GM23338 (cell line): ENCODE measurements at regions not wholly inside any gene's neighbourhood (a gene's known extent, or its start where the extent isn't known, plus 50 kb on each side); places are given as distances from the start of the nearest gene placed in this dataset.

Experiments
- ATAC-seq: fragments of 200-7000 bp; cut with Tn5 transposase; 3 replicates; pipeline ENCODE4 v1.9.1; 2020
- DNase-seq: peaks from one replicate; pipeline ENCODE4 v3.0.0-alpha.2; 2015; ENCODE audit warnings: low spot score
- H2AFZ ChIP-seq: fragments of 200-600 bp; sonication (generic); 2 replicates; pipeline ENCODE4 v1.8.0; 2016; ENCODE audit warnings: antibody characterized with exemption, mild to moderate bottlenecking, moderate library complexity
- H3F3A ChIP-seq: fragments of 200-600 bp; sonication (generic); replicated peaks from 2 replicates; pipeline ENCODE4 v1.8.0; 2017; ENCODE audit warnings: antibody characterized with exemption, mixed run types, low read depth
- H3K27ac ChIP-seq: fragments of 200-600 bp; sonication (generic); 2 replicates; pipeline ENCODE4 v1.6.1; 2016; ENCODE audit warnings: low read depth
- H3K27me3 ChIP-seq: fragments of 200-600 bp; sonication (generic); 2 replicates; pipeline ENCODE4 v1.8.0; 2016; ENCODE audit warnings: mild to moderate bottlenecking, mixed run types, moderate library complexity; ENCODE audit not compliant: insufficient read depth
- H3K36me3 ChIP-seq: fragments of 200-600 bp; sonication (generic); 2 replicates; pipeline ENCODE4 v1.8.0; 2016; ENCODE audit warnings: mild to moderate bottlenecking; ENCODE audit not compliant: insufficient read depth
- H3K4me1 ChIP-seq: fragments of 200-600 bp; sonication (generic); 2 replicates; pipeline ENCODE4 v1.8.0; 2016; ENCODE audit warnings: mild to moderate bottlenecking, moderate library complexity; ENCODE audit not compliant: insufficient read depth
- H3K4me2 ChIP-seq: fragments of 200-600 bp; sonication (generic); 2 replicates; pipeline ENCODE4 v1.7.1; 2017; ENCODE audit warnings: mixed run types
- H3K4me3 ChIP-seq: fragments of 200-600 bp; sonication (generic); 2 replicates; pipeline ENCODE4 v1.6.1; 2016; ENCODE audit warnings: mixed run types
- H3K79me2 ChIP-seq: fragments of 200-600 bp; sonication (generic); replicated peaks from 2 replicates; pipeline ENCODE4 v1.8.0; 2017; ENCODE audit warnings: mild to moderate bottlenecking; ENCODE audit not compliant: insufficient read depth
- H3K9me2 ChIP-seq: fragments of 200-600 bp; sonication (generic); 2 replicates; pipeline ENCODE4 v1.8.0; 2017; ENCODE audit not compliant: insufficient read depth
- H4K20me1 ChIP-seq: fragments of 200-600 bp; sonication (generic); replicated peaks from 2 replicates; pipeline ENCODE4 v1.8.0; 2017; ENCODE audit warnings: mild to moderate bottlenecking; ENCODE audit not compliant: insufficient read depth
- H3K27ac Mint-ChIP-seq: 2 replicates; pipeline ENCODE4 v1.8.0; 2020; ENCODE audit warnings: inconsistent platforms, mild to moderate bottlenecking, moderate library complexity, mixed read lengths
- H3K27me3 Mint-ChIP-seq: 3 replicates; pipeline ENCODE4 v1.8.0; 2022; ENCODE audit warnings: low read depth, mild to moderate bottlenecking, moderate library complexity, mixed read lengths, inconsistent platforms; ENCODE audit not compliant: insufficient read depth, poor library complexity
- H3K36me3 Mint-ChIP-seq: 3 replicates; pipeline ENCODE4 v1.8.0; 2021; ENCODE audit warnings: low read depth, mild to moderate bottlenecking, inconsistent platforms, moderate library complexity, mixed read lengths
- H3K4me1 Mint-ChIP-seq: 3 replicates; pipeline ENCODE4 v1.8.0; 2020; ENCODE audit warnings: mild to moderate bottlenecking, inconsistent platforms, mixed read lengths
- H3K4me3 Mint-ChIP-seq: 3 replicates; pipeline ENCODE4 v1.8.0; 2021; ENCODE audit warnings: moderate library complexity, mild to moderate bottlenecking, inconsistent platforms, mixed read lengths
- H3K9me3 Mint-ChIP-seq: 3 replicates; pipeline ENCODE4 v1.8.0; 2020; ENCODE audit warnings: moderate library complexity, mild to moderate bottlenecking, inconsistent platforms, mixed read lengths
- CREB1 ChIP-seq: fragments of 250-450 bp; sonication (Bioruptor Pico); IDR thresholded peaks from 2 replicates; pipeline ENCODE4 v1.5.0; 2020; ENCODE audit warnings: low read depth, mild to moderate bottlenecking, moderate library complexity
- CTCF ChIP-seq, 2 experiments: fragments of 200-600 bp in 1 of 2; sonication (generic) in 1 of 2; conservative IDR thresholded peaks; 2 replicates each; pipeline versions ENCODE4 v1.5.1 to v1.6.1; 2016 to 2017; ENCODE audit warnings: antibody characterized with exemption in 2 of 2, low read depth in 2 of 2, mild to moderate bottlenecking in 2 of 2, moderate library complexity in 1 of 2
- ETS1 ChIP-seq: IDR thresholded peaks from 2 replicates; pipeline ENCODE4 v1.6.1; 2016; ENCODE audit warnings: antibody characterized with exemption
- NANOG ChIP-seq: IDR thresholded peaks from 2 replicates; pipeline ENCODE4 v1.6.1; 2016; ENCODE audit warnings: antibody characterized with exemption, borderline replicate concordance
- POLR2AphosphoS5 ChIP-seq: IDR thresholded peaks from 2 replicates; pipeline ENCODE4 v1.6.1; 2016; ENCODE audit warnings: antibody characterized with exemption, low read depth
- STAT1 ChIP-seq: IDR thresholded peaks from one replicate; pipeline ENCODE4 v1.6.1; 2016; ENCODE audit warnings: antibody characterized with exemption; ENCODE audit not compliant: unreplicated experiment
- ZNF331 ChIP-seq: fragments of 250-450 bp; sonication (Bioruptor Pico); IDR thresholded peaks from 2 replicates; pipeline ENCODE4 v1.5.0; 2020; ENCODE audit warnings: low read depth, mild to moderate bottlenecking, moderate library complexity

- no peak overlapping the region for H3K4me2 ChIP-seq
- H3F3A ChIP-seq: no peaks in the 10 kb centered on the region
- H3K36me3 ChIP-seq: no peaks in the 10 kb centered on the region
- H3K27ac ChIP-seq: no peak overlapping the region
- ATAC-seq: no peak
- H3K4me3 Mint-ChIP-seq: no peak overlapping the region
- no peaks in the 10 kb centered on the region for H3K27me3 Mint-ChIP-seq
- H3K9me2 ChIP-seq: no peaks in the 10 kb centered on the region
- H3K36me3 Mint-ChIP-seq: no peaks in the 10 kb centered on the region
- DNase-seq: peak; percentile 67
- H3K9me3 Mint-ChIP-seq: no peaks in the 10 kb centered on the region
- no peaks in the 10 kb centered on the region for H3K27me3 ChIP-seq
- H3K27ac Mint-ChIP-seq: no peak overlapping the region
- no peaks in the 10 kb centered on the region for H3K4me1 ChIP-seq
- H4K20me1 ChIP-seq: no peaks in the 10 kb centered on the region
- peaks cover 3% of the 10 kb centered on the region; the same call in 1 of the 3 replicates for H3K4me1 Mint-ChIP-seq
- TF ChIP-seq ZNF331 (CRISPR knock-in tag): no peak
- peak; percentile 64 to 74 for TF ChIP-seq CTCF (conservative IDR thresholded peaks at IDR 0.05; ENCODE audit: low read depth in 2 of 2)
- H3K79me2 ChIP-seq: no peaks in the 10 kb centered on the region
- H2AFZ ChIP-seq: no peak overlapping the region
- H3K4me3 ChIP-seq: no peak overlapping the region
Observed at GRCh38 chr4:34720571-34720970, 1523.7 kb downstream of the ARAP2 start.

- Histone ChIP-seq H3K27ac (no peak overlapping the region), H3F3A (no peaks in the 10 kb centered on the region), H3K36me3 (no peaks in the 10 kb centered on the region), H3K4me3 (no peak overlapping the region), H2AFZ (no peak overlapping the region), H3K79me2 (no peaks in the 10 kb centered on the region), H3K4me1 (no peaks in the 10 kb centered on the region), H3K9me2 (no peaks in the 10 kb centered on the region), H4K20me1 (no peaks in the 10 kb centered on the region), H3K27me3 (no peaks in the 10 kb centered on the region), H3K4me2 (no peak overlapping the region)
- DNase-seq (no peak), ATAC-seq (no peak)
- Mint-ChIP-seq H3K27me3 (no peaks in the 10 kb centered on the region), H3K4me1 (peaks cover 3% of the 10 kb centered on the region; the same call in 1 of the 3 replicates), H3K9me3 (no peaks in the 10 kb centered on the region), H3K36me3 (no peaks in the 10 kb centered on the region), H3K4me3 (no peak overlapping the region), H3K27ac (no peak overlapping the region)
- TF ChIP-seq POLR2AphosphoS5 (no peak), CTCF (conservative IDR thresholded peaks at IDR 0.05; ENCODE audit: low read depth in 2 of 2) (no peak), CREB1 (CRISPR knock-in tag) (no peak), NANOG (no peak), STAT1 (no peak), ETS1 (no peak)
Observed at GRCh38 chr4:34721835-34722234, 1522.5 kb downstream of the ARAP2 start.
